ENCODE measurements at regions not wholly inside any gene's neighbourhood (a gene's known extent, or its start where the extent isn't known, plus 50 kb on each side); places are given as distances from the start of the nearest gene placed in this dataset.

DNA sequence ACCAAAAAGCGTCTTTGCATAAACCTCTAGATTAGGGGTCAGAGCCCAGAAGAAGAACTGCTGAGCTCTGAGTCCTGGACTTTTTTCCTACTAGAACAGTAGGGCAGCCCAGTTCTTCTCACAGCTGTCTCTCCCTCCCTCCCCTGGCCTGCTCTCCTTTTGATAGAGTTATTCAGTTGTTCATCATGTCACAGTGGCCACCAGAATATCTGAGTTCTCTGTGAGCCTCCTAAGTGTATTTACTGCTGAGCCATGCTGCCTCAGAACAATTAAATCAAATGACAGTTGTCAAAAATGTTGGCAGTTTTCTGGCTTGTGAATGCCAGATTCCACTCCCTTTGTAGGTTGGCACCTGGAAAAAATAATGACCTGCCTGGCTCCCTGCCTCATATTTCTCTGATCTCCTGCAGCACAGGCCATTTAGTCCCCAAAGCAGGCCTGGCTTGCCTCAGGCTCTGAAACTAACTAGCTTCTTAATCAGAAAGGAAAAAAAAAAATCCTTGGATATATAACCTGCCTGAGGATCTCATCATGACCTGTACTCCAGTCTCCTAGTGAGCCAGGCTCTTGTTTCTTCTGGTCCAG is 377.4 kb upstream of the LARGE1 start:
- no peaks in the 10 kb centered on the region for H3K9me3 Mint-ChIP-seq

DNA sequence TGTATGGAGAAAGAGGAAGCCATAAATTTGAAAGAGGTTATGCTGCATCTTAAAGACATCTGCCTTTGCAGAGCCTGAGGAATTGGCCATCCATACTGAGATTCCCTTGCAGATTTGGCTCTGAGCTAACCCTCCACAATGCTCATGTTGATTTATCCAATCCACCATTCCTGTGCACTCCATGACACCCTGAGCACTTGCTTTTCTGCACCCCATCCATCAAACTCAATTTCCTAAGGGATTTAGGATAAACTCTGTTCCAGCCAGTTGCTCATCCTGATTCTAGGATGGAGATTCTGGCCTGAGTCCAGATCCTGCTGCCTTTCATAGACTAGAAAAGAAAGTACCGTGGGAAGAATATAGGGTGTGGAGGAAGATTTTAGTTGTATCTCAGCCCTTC is 379.2 kb upstream of the LARGE1 start:
- no peaks in the 10 kb centered on the region for H3K27me3 ChIP-seq
- no peaks in the 10 kb centered on the region for H3K4me1 ChIP-seq
- TF ChIP-seq, protein P1, sequence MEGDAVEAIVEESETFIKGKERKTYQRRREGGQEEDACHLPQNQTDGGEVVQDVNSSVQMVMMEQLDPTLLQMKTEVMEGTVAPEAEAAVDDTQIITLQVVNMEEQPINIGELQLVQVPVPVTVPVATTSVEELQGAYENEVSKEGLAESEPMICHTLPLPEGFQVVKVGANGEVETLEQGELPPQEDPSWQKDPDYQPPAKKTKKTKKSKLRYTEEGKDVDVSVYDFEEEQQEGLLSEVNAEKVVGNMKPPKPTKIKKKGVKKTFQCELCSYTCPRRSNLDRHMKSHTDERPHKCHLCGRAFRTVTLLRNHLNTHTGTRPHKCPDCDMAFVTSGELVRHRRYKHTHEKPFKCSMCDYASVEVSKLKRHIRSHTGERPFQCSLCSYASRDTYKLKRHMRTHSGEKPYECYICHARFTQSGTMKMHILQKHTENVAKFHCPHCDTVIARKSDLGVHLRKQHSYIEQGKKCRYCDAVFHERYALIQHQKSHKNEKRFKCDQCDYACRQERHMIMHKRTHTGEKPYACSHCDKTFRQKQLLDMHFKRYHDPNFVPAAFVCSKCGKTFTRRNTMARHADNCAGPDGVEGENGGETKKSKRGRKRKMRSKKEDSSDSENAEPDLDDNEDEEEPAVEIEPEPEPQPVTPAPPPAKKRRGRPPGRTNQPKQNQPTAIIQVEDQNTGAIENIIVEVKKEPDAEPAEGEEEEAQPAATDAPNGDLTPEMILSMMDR (IDR thresholded peaks at IDR 0.05), result no peak
- TF ChIP-seq EZH2phosphoT487 (IDR thresholded peaks at IDR 0.05) (no peak), EZH2 (IDR thresholded peaks at IDR 0.05) (no peak)
- H3K27ac Mint-ChIP-seq, result no peak overlapping the region
- H3K4me1 Mint-ChIP-seq, result no peaks in the 10 kb centered on the region
- H3K9ac ChIP-seq, result no peak overlapping the region
- H3K27me3 Mint-ChIP-seq (ENCODE audit: insufficient read depth, low read depth), result no peaks in the 10 kb centered on the region
- H3K36me3 ChIP-seq, result no peaks in the 10 kb centered on the region
- no peaks in the 10 kb centered on the region for H3K9me3 ChIP-seq (ENCODE audit: low read depth)
- H3K9me3 Mint-ChIP-seq, result no peaks in the 10 kb centered on the region
- no peaks in the 10 kb centered on the region for H3K79me2 ChIP-seq (ENCODE audit: low read depth)
- H3K4me3 Mint-ChIP-seq, result no peak overlapping the region
- H3K27ac ChIP-seq, result no peak overlapping the region
- H4K20me1 ChIP-seq (ENCODE audit: low read depth), result no peaks in the 10 kb centered on the region
- H3K4me2 ChIP-seq, result no peak overlapping the region
- no peak overlapping the region for H2AFZ ChIP-seq (replicated peaks)
- no peak overlapping the region for H3K4me3 ChIP-seq
- no peaks in the 10 kb centered on the region for H3K36me3 Mint-ChIP-seq
- no peaks in the 10 kb centered on the region for H3F3A ChIP-seq (ENCODE audit: low read depth)
- no peak for DNase-seq (ENCODE audit: low spot score)

More for the DNA sequence above, 377.4 kb upstream of the LARGE1 start:
- Mint-ChIP-seq H3K4me1 (no peaks in the 10 kb centered on the region), H3K27me3 (ENCODE audit: insufficient read depth, low read depth) (no peaks in the 10 kb centered on the region), H3K4me3 (no peak overlapping the region), H3K36me3 (no peaks in the 10 kb centered on the region), H3K27ac (no peak overlapping the region)
- Histone ChIP-seq H3K4me2 (no peak overlapping the region), H3K4me1 (no peaks in the 10 kb centered on the region), H3K79me2 (ENCODE audit: low read depth) (no peaks in the 10 kb centered on the region), H3F3A (ENCODE audit: low read depth) (no peaks in the 10 kb centered on the region), H3K4me3 (no peak overlapping the region), H3K9me3 (ENCODE audit: low read depth) (no peaks in the 10 kb centered on the region), H3K36me3 (no peaks in the 10 kb centered on the region), H4K20me1 (ENCODE audit: low read depth) (no peaks in the 10 kb centered on the region), H3K9ac (no peak overlapping the region), H2AFZ (replicated peaks) (no peak overlapping the region), H3K27ac (no peak overlapping the region), H3K27me3 (no peaks in the 10 kb centered on the region)
- no peak for TF ChIP-seq EZH2 (IDR thresholded peaks at IDR 0.05)
- TF ChIP-seq EZH2phosphoT487 (IDR thresholded peaks at IDR 0.05), result no peak
- TF ChIP-seq, protein P1 (IDR thresholded peaks at IDR 0.05), result no peak
- no peak for DNase-seq (ENCODE audit: low spot score)

DNA sequence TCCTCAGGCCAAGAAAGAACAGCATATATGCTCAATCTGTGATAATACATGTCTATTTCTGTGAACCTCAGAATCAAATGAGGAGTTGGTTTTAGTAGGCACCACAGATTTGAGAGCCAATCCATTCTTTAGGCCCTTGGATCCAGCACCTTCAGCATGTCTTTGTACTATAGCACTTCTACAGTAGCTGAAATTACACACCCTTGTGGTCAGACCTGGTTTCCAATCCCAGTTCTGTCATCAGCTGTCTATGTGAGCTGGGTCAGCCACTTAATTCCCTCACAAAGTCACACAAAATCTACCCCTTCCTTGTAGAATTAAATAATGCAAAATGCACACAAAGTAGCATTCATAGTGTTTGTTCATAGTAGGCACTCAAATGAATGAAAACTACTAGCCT is 381.3 kb upstream of the LARGE1 start:
- Histone ChIP-seq H3K36me3 (no peaks in the 10 kb centered on the region), H3K4me3 (no peak overlapping the region), H3K4me1 (no peaks in the 10 kb centered on the region), H3F3A (ENCODE audit: low read depth) (no peaks in the 10 kb centered on the region), H3K4me2 (no peak overlapping the region), H3K9me3 (ENCODE audit: low read depth) (no peaks in the 10 kb centered on the region), H3K27ac (no peak overlapping the region), H3K9ac (no peak overlapping the region), H4K20me1 (ENCODE audit: low read depth) (no peaks in the 10 kb centered on the region), H3K79me2 (ENCODE audit: low read depth) (no peaks in the 10 kb centered on the region), H3K27me3 (no peaks in the 10 kb centered on the region), H2AFZ (replicated peaks) (no peak overlapping the region)
- H3K4me3 Mint-ChIP-seq, result no peak overlapping the region
- H3K4me1 Mint-ChIP-seq, result no peaks in the 10 kb centered on the region
- no peaks in the 10 kb centered on the region for H3K36me3 Mint-ChIP-seq
- H3K27me3 Mint-ChIP-seq (ENCODE audit: insufficient read depth, low read depth), result no peaks in the 10 kb centered on the region
- no peaks in the 10 kb centered on the region for H3K9me3 Mint-ChIP-seq
- H3K27ac Mint-ChIP-seq, result no peak overlapping the region
- DNase-seq (ENCODE audit: low spot score), result no peak
- TF ChIP-seq EZH2phosphoT487 (IDR thresholded peaks at IDR 0.05), result no peak
- no peak for TF ChIP-seq EZH2 (IDR thresholded peaks at IDR 0.05)
- TF ChIP-seq, protein P1 (IDR thresholded peaks at IDR 0.05), result peak; percentile 16
